Adrenal gland (tissue), 9 donors: ENCODE measurements at regions not wholly inside any gene's neighbourhood (a gene's known extent, or its start where the extent isn't known, plus 50 kb on each side); places are given as distances from the start of the nearest gene placed in this dataset.
"Not testable (repeated sequence)": the region's sequence is repeated elsewhere in the genome, so short reads cannot be mapped to it uniquely, and the experiment has no call there.

Experiments
- DNase-seq, 7 donors: peaks; one replicate each; pipeline ENCODE4 v3.0.0-alpha.2; 2019 to 2020
- H3K27ac ChIP-seq, 5 donors: fragments of 200-600 bp; sonication (generic) in 4 of 5; 1 replicate in 3 of 5; 2 replicates in 2 of 5; pipeline versions ENCODE4 v1.5.1 to v1.8.0; 2016 to 2020; ENCODE audit warnings: mild to moderate bottlenecking in 1 of 5
- H3K27me3 ChIP-seq: fragments of 200-600 bp; 2 replicates; pipeline ENCODE4 v1.8.0; 2021
- H3K36me3 ChIP-seq, 2 donors: fragments of 200-600 bp; replicated peaks in 1 of 2; 1 replicate in 1 of 2; 2 replicates in 1 of 2; pipeline versions ENCODE4 v1.5.1 to v1.8.0; 2018 to 2022
- H3K4me1 ChIP-seq, 2 donors: fragments of 200-600 bp; replicated peaks in 1 of 2; 1 replicate in 1 of 2; 2 replicates in 1 of 2; pipeline versions ENCODE4 v1.5.1 to v1.8.0; 2018 to 2021
- H3K4me3 ChIP-seq, 4 donors: fragments of 200-600 bp; sonication (generic) in 3 of 4; one replicate each; pipeline ENCODE4 v1.5.1; 2016 to 2018
- H3K9me3 ChIP-seq, 3 donors: fragments of 200-600 bp; sonication (generic) in 1 of 3; replicated peaks in 1 of 3; 1 replicate in 2 of 3; 2 replicates in 1 of 3; pipeline versions ENCODE4 v1.5.1 to v1.8.0; 2016 to 2021
- WGBS, 4 donors: extraction: QIAGEN DNeasy Blood & Tissue Kit in 2 of 4; methylation state at CpG; one replicate each; pipeline versions ENCODE4 v1.1.5 to v1.1.7; 2013 to 2017; 5-methylcytosine and 5-hydroxymethylcytosine counted together
- intact Hi-C, 2 donors: fragments of 100-400 bp; cut with DNase I; formaldehyde crosslinking; loops; one replicate each; pipeline versions ENCODE4 v1.14.1 to v1.15.0; 2022 to 2023
- donor health status: healthy with polysubstance abuse.
- donor health status: Bipolar disorder and iron deficiency.
- donor health status: DM: yes; HTN: yes; CAD: no.
- donor health status: DM: no; HTN: no; CAD: no.
- donor health status: DM: no; HTN: no; CAD: no.

- H3K9me3 ChIP-seq, H3K36me3 ChIP-seq, DNase-seq, intact Hi-C loops, H3K4me3 ChIP-seq, H3K27ac ChIP-seq, H3K27me3 ChIP-seq, H3K4me1 ChIP-seq: not testable (repeated sequence)
Observed at GRCh38 chr10:46734262-46734642, 155.3 kb downstream of the SYT15 start.

GRCh38 chr10:46739919-46740318, 161.0 kb downstream of the SYT15 start:
- 46 to 61% methylated on average over 11 to 13 of the region's 16 CpGs; no CpG with 5 or more reads in 2 of the 4 donors for WGBS, 4 donors
- H3K9me3 ChIP-seq, H3K27me3 ChIP-seq, intact Hi-C loops, H3K4me1 ChIP-seq, H3K4me3 ChIP-seq, H3K36me3 ChIP-seq, H3K27ac ChIP-seq, DNase-seq: not testable (repeated sequence)

DNA sequence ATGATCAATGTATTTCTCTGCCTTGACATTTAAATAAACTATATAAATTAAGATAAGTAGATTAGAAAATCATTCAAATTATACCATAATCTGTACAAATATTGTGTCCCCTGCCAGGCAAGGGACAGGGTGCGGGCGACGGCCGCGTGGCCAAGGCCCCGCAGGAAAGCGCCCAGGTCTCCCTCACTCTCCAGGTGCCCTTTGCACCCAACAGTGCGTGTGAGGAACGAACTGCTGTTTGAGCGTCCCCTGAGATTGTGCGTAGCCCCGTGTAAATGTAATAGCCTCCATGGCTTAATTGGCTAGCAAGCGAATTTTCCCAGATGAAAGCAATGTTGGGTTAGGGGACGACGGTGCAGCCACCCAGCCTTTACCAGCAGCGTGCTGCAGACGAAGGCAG, 161.4 kb downstream of the SYT15 start:
- intact Hi-C loops, H3K9me3 ChIP-seq, H3K4me3 ChIP-seq, H3K27ac ChIP-seq, H3K27me3 ChIP-seq, H3K4me1 ChIP-seq, H3K36me3 ChIP-seq, DNase-seq: not testable (repeated sequence)
- 66 to 82% (median 76%) methylated on average over 5 to 13 of the region's 17 CpGs for WGBS, 4 donors

DNA sequence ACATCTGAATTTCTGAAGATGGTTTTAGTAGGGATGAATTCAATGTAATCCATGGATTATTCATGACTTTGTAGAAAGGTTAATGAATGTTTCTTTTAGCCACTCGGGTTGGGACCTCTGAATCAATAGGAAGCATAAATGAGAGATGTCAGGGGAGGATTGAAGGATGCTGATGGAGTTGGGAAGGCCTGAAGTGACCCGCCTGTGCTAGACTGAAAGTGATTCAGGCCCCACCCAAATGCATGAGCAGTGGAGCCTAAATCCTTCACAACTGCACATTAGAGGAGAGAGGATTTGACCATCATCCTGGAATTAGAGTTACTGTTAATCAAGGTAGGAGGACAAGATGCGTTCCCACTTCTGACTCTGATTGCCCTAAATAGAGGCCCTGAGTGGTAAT, 162.2 kb upstream of the PTPN20 start:
- 75 to 92% (median 90%) methylated on average over 1 to 3 of the region's 3 CpGs for WGBS, 4 donors
- DNase-seq, intact Hi-C loops, H3K4me1 ChIP-seq, H3K27me3 ChIP-seq, H3K36me3 ChIP-seq, H3K27ac ChIP-seq, H3K4me3 ChIP-seq, H3K9me3 ChIP-seq: not testable (repeated sequence)

DNA sequence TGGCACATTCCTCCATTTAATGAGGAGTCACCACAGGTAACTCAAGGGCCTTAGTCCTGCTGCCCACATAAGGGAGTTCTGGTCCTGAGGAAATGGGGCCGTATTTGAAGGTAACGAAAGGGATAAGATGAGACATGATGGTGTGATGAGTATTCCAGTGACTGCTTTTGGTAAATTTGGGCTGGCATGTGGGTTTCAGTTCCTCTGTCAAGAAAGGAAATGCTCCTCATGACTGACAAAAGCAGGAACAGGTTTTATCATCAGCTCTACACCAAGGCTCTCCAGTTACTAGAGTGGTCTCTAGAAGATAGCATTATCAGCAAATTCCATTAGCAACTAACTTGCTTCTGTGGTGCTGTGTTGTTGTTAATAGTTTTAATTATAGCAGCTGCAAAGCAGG, 161.8 kb upstream of the PTPN20 start:
- H3K4me1 ChIP-seq, H3K4me3 ChIP-seq, H3K36me3 ChIP-seq, H3K27me3 ChIP-seq, intact Hi-C loops, H3K9me3 ChIP-seq, DNase-seq, H3K27ac ChIP-seq: not testable (repeated sequence)
- 71 to 96% (median 75%) methylated on average over 1 to 2 of the region's 2 CpGs for WGBS, 4 donors

GRCh38 chr10:46753763-46754162, 157.5 kb upstream of the PTPN20 start:
- intact Hi-C loops, H3K36me3 ChIP-seq, H3K4me1 ChIP-seq, H3K4me3 ChIP-seq, H3K27me3 ChIP-seq, H3K9me3 ChIP-seq, H3K27ac ChIP-seq, DNase-seq: not testable (repeated sequence)
- 84 to 88% (median 86%) methylated on average over 2 to 3 of the region's 5 CpGs; no CpG with 5 or more reads in 1 of the 4 donors for WGBS, 4 donors

DNA sequence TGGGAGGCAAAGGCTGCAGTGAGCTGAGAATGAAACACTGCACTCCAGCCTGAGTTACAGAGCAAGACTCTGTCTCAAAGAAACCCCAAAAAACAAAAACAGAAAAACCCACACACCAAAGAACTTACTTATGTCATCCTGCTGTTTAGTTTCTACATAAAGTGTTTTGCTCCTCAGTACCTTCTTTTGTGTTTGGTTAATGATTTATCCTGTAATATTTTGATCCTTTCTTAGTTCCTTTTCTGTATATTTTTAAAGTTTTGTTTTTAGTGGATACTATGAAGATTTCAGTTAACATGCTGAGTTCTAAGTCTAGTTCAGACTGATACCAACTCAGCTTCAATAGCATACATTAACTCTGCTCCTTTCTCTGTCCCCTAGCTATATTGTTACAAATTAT, 149.8 kb upstream of the PTPN20 start:
- H3K9me3 ChIP-seq, H3K4me1 ChIP-seq, DNase-seq, H3K27me3 ChIP-seq, H3K36me3 ChIP-seq, H3K27ac ChIP-seq, intact Hi-C loops, H3K4me3 ChIP-seq: not testable (repeated sequence)

- H3K27ac ChIP-seq, H3K27me3 ChIP-seq, H3K36me3 ChIP-seq, H3K4me3 ChIP-seq, DNase-seq, intact Hi-C loops, H3K9me3 ChIP-seq, H3K4me1 ChIP-seq: not testable (repeated sequence)
- 67 to 88% (median 78%) methylated on average over 2 to 5 of the region's 8 CpGs; no CpG with 5 or more reads in 1 of the 4 donors for WGBS, 4 donors
Observed at GRCh38 chr10:46768515-46769291, 142.5 kb upstream of the PTPN20 start.

GRCh38 chr10:46773178-46773896, 137.9 kb upstream of the PTPN20 start:
- intact Hi-C loops, H3K9me3 ChIP-seq: not testable (repeated sequence)
- WGBS, 4 donors, result 85 to 89% methylated on average over 5 to 7 of the region's 15 CpGs; no CpG with 5 or more reads in 2 of the 4 donors

DNA sequence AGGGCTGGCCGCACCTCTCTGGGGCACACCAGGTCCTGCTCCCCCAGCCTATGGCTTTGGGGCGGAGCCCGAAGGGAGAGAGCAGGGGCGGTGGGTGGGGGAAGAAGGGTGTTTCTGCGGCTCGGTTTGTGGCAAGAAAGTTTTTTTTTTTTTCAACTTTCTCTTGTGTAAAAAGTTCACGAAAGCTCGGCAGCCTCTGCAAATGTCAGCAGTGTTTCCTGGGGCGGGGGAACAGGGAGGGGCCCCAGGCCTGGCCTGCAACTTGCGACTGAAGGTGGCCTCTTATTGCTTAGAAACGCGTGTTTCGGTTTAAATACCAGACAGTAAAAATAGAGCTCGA, 137.4 kb upstream of the PTPN20 start:
- H3K9me3 ChIP-seq, H3K36me3 ChIP-seq, DNase-seq, H3K4me1 ChIP-seq, H3K27me3 ChIP-seq, intact Hi-C loops, H3K4me3 ChIP-seq, H3K27ac ChIP-seq: not testable (repeated sequence)
- WGBS, 4 donors, result 69 to 83% (median 79%) methylated on average over 13 of the region's 14 CpGs

More at GRCh38 chr10:46773178-46773896, 137.9 kb upstream of the PTPN20 start:
- not testable (repeated sequence) for H3K27me3 ChIP-seq, H3K4me1 ChIP-seq, H3K4me3 ChIP-seq, H3K27ac ChIP-seq, DNase-seq, H3K36me3 ChIP-seq

DNA sequence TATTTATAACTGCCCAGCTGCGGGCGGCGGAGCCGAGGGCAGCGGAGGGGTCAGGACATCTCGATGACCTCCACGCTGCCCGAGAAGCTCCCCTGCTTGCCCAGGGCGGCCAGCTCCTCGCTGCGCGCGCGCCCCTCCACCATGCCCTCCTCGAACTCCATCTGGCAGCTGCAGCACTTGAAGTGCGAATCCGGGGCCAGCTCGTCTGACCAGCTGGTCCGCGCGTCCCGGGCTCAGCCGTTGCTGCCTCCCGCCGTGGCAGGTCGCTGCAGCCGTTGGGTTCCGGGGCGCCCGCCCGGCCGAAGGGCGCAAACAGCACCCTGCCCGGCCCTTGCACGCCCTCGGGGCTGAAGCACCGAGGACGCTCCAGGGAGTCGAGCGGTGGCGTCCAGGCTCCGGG, 136.9 kb upstream of the PTPN20 start:
- 89 to 95% (median 92%) methylated on average over 5 to 35 of the region's 42 CpGs; no CpG with 5 or more reads in 1 of the 4 donors for WGBS, 4 donors
- H3K27me3 ChIP-seq, H3K9me3 ChIP-seq, H3K4me1 ChIP-seq, DNase-seq, intact Hi-C loops, H3K36me3 ChIP-seq, H3K4me3 ChIP-seq, H3K27ac ChIP-seq: not testable (repeated sequence)
